ENCODE measurements at regions not wholly inside any gene's neighbourhood (a gene's known extent, or its start where the extent isn't known, plus 50 kb on each side); places are given as distances from the start of the nearest gene placed in this dataset.
A peak's percentile ranks its signal among the peaks of the same experiment; 100 is the strongest.
"Not testable (repeated sequence)": the region's sequence is repeated elsewhere in the genome, so short reads cannot be mapped to it uniquely, and the experiment has no call there.

DNA sequence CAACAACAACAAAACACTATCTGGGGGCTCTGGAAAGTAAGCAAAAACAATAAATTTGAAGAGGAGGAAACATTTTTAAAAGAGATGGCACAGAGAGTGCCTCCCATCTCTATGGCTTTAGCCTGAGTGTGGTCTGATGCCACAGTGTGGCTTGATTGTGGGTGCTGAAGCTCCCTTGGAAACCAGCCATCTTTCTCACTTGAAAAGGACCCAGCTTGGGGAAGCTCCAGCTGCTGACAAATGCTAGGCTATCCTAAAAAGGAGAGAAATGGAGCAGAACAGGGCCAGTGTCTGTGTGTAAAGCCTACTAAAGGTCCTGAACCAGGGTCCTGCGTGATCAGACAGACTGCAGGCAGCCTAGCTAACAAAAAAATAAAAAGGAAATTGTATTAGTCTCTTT, 642.0 kb upstream of the PTBP2 start:
- no peak overlapping the region for H3K4me3 ChIP-seq
- no peak overlapping the region for H3K27ac ChIP-seq

DNA sequence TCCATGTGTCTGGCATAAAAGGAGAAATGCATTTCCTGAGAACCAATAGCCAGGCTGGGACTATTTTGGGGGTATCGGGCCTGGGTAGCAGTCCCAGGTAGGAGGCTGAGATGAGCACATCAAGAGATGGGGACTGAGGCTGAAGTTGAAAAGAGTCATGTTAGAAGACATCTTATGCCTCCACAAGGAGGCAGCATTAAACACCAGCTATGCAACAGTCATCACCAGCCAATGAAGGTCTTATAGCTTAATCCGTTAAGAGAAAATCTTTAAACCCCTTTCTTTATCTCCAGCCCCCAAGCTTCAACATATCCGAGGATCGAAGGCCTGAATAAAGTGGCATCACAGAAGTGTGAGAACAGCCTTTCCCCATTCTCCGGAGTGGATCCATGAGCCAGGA, 640.7 kb upstream of the PTBP2 start:
- Histone ChIP-seq H3K4me3 (no peak overlapping the region), H3K27ac (no peak overlapping the region)

DNA sequence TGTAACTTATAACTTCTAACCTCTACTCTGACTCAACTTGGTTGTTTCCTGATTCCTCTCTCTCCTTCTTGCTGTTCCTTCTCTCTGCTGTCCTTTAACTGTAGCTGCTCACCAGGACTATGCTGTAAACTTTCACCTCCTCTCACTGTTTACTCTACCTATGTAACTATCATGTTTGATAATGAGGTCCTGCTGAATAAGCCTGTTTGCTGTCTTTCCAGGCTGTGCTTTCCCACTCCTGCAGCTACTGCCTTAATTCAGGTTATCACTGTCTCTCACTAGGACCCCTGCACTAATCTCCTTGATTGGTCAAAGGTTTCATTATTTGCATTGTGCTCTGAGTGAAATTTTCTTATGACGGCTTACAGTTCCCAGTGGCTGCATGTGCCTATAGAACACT, 633.9 kb upstream of the PTBP2 start:
- Histone ChIP-seq H3K27ac (no peak overlapping the region), H3K4me3 (no peak overlapping the region)

DNA sequence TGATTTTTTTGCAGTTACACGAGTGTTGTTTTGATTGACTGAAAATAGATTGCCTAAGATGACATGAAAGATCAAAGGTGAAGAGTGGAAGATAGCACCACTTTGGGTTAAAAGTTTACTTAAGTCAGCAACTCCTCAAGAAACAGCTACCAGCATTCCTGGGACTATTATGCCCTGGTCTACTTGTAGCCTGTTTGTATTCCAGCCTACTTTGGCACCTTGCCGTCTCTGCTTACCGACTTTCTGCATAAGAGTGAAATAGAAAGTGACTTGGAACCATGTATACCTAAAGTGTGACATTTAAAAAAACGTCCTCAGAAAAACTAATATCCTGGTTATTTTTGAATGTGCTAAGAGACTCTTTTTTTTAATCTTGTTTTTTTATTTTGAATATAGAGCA, 631.5 kb upstream of the PTBP2 start:
- no peak overlapping the region for H3K27ac ChIP-seq
- H3K4me3 ChIP-seq: no peak overlapping the region

DNA sequence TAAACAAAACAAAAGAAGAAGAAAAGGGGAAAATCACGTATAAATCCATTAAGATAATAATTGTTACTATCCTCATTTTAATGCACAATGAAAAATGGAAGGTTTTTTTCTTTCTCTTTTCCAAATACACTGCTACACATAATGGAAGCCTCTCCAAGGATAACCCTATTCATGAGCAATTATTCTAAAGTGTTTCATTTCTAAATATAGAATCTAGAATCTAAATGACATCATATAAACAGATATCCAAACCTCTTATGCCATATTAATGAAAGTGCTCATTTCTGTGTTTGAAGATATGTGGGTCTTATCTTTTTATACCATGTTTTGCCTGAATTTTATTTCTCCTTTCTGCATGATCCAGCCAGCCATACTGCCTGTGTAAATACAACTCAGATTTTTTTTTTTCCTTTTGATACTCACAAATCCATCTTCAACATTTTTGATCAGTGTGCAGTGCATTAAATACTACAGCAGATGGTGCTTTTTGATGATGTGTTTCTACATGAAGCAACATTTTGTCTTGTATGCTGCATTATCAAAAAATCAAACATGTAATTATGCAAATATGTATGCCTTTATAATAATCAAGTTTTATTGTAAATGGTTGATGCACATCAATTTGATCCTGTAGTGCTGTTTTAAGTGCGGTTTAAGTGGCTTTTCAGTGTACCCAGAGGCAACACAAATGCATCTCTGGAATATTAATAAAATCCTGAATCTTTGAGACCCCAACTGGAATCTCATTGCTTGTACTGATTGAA, 625.6 kb upstream of the PTBP2 start:
- Histone ChIP-seq H3K4me3 (no peak overlapping the region), H3K27ac (peak overlapping the region in 1 of 21 experiments; percentile 26)

DNA sequence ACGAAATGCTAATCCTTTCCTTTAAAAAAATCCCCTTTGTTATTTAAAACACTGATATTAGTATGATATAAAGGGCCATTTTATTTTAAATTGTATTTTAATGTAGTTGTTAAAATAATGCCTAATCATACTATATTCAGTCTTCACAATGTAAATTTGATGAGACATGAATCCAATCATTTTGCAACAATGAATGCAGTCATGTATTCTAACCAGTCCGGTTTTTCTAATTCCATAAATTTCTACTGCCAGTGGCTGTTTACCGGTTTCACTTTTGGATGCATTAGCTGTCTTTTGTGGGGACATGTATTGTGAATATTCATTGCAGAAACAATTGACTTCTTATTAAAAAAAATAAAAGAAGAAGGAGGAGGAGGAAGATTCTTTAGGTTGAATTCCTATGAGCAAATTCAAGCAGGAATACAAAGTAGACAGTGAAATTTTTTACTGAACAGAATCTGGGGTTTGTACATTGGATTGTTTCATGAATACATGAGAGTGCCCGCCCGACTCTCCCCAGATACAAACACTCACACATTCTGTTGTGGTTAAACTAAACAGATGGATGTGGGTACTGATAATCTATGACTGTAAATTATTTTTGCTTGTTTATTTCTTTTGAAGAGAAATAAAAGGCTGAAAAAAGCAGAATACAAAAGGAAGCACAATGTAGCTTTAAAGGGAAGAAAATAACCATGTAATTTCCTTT, 624.8 kb upstream of the PTBP2 start:
- H3K27ac ChIP-seq: peak overlapping the region in 5 of 21 experiments; percentile 11 to 52 (median 35)
- no peak overlapping the region for H3K4me3 ChIP-seq

DNA sequence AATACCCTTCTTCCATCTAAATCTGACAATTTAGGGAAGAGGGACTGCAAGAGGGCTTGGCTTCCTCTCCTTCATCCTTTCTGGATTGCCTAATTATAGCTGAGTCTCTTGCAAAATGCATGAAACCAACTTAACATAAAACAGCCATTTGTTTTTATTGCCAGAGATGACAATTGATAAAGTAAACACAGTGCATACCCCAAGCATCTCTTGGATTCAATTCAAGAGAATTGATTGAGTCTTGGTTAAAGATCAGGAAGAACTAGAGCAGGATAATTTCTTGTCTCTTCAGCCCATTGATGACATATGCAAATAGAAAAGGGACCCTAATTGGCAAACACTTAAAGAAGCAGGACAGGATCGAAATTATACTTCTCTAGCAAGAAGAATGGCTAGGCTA, 617.1 kb upstream of the PTBP2 start:
- Histone ChIP-seq H3K4me3 (no peak overlapping the region), H3K27ac (no peak overlapping the region)

DNA sequence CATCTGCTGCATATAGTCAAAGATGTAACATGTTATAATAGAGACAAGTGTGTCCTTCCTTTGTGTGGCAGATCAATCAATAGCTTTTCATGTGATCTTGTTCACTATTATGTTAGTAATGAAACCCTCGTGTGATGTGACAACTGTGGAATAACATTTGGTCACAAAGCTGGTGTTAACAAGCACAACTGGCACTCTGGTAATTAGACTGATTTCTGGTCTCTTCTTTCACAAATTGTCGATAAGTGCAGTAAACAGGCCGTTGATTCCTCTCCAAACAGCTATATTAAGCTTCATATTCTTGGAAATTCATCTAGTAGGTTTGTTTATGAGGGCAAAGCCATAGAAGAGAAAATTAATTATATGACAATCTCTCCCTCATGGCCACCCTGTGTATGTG, 616.7 kb upstream of the PTBP2 start:
- Histone ChIP-seq H3K27ac (no peak overlapping the region), H3K4me3 (no peak overlapping the region)

DNA sequence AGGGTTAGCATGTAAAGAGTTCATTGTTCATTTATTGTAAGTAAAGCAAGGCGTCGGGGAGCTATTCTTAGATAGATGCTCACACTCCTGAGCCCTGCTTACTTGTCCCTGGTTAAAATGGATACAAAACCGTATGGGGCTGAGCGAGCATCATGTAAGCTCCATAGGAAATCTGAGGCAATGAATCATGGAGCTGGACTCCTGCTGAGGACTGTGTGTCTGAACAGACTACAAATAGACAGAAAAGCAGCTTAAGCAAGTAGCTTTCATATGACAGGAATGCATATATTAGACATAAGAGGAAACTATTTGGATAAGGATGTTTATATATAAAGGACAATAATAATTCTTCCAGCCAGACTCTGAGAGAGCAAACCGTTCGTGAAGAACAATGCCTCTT, 604.9 kb upstream of the PTBP2 start:
- no peak overlapping the region for H3K27ac ChIP-seq
- no peak overlapping the region for H3K4me3 ChIP-seq

DNA sequence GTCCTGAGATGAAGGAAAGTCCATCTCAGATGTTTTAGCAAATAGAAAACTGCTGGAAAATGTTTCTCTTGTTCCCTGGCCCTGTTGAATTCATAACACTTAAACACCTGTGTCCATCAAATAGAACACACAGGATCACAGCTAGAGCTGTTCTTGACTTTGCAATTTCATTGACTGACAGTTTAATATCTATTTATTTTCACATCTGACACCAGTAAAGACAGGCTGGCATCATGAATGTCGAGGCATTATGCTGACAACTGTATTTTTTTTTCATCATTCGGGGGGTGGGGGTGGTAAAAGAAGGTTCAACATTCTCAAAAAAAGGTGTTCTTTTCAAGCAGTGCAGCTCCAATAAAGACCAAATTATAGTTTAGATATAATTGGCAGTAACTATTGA, 591.2 kb upstream of the PTBP2 start:
- Histone ChIP-seq H3K27ac (no peak overlapping the region), H3K4me3 (no peak overlapping the region)

DNA sequence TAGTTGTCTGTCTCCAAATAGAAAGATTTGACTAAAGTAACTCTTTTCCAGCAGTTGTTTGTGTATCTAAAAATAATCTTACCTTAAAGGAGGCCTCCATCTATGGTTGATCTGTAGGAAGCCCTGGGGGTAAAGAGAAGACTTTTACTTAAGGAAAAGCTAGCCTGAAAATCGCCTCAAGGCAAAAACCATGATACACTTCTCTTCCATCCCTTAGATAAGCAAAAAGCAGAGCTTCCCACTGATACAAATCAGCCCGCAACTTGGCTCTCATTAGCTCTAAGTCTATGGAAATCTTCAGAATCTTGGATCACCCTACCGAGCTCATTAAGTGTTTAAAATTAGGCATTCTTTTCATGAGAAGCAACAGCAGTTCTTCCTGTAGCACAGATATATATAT, 576.9 kb upstream of the PTBP2 start:
- Histone ChIP-seq H3K4me3 (no peak overlapping the region), H3K27ac (no peak overlapping the region)

DNA sequence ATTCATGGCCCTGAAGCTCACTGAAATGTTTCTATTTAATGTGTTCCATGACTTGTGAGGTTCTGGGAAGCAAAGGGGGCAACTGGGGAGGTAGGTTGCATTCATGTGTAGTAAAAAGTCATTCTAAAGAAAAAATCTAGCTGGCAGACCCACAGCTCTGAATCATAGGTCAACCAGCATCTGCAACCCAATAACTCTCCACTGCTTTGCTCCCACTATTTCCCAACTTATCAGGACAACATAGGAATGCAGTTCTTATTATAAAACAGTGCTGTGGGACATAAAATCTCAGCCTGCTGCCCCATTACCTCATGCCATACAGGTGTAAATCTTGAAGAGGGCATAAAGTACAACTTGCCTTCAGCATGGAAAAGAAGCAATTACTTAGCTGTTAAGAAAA, 576.1 kb upstream of the PTBP2 start:
- Histone ChIP-seq H3K27ac (no peak overlapping the region), H3K4me3 (no peak overlapping the region)

DNA sequence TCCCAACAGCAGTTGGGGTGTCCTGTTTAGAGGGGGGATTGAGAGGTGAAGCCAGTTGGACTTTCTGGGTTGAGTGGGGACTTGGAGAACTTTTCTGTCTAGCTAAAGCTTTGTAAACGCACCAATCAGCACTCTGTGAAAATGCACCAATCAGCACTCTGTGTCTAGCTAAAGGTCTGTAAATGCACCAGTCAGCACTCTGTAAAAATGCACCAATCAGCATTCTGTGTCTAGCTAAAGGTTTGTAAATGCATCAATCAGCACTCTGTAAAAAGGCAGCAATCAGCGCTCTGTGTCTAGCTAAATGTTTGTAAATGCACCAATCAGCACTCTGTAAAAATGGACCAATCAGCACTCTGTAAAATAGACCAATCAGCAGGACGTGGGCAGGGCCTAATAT, 568.6 kb upstream of the PTBP2 start:
- not testable (repeated sequence) for H3K27ac ChIP-seq, H3K4me3 ChIP-seq

DNA sequence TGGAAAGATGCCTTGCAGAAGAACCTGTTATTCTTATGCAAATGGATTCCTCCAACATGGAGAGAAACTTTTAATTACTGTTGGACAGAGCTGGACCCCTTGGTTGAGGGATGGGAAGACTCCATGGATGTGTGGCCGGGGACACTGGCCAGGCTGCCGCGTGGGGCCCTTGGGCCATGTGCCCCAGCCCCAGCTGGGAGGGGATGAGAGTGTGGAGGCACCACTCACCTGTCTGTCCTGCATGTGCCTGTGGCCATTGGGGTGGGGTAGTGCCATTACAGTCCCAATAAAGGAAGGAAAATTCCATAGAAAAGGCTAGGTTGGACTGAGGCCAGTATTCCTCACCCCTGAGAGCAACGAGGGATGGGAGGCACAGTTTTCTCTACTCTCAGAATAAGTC, 564.5 kb upstream of the PTBP2 start:
- no peak overlapping the region for H3K27ac ChIP-seq
- H3K4me3 ChIP-seq: no peak overlapping the region

DNA sequence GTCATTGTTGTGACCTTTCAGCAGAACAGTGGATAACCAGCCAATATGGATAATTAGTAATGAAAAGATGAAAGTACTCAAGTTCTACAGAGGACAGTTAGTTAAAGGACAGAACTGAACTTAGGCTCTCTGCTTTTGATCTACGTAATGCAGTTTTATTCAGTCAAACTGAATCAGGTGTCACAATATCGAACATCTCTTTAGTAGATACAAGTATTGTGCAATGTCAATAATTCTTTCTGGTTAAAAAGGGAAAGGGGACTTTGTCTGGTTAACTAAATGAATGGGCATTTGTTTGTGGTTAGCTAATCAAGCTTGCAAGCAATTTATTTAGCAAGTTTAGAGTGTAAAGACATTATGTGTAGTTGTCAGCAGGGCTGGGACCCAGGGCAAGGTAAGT, 562.2 kb upstream of the PTBP2 start:
- no peak overlapping the region for H3K27ac ChIP-seq
- no peak overlapping the region for H3K4me3 ChIP-seq

DNA sequence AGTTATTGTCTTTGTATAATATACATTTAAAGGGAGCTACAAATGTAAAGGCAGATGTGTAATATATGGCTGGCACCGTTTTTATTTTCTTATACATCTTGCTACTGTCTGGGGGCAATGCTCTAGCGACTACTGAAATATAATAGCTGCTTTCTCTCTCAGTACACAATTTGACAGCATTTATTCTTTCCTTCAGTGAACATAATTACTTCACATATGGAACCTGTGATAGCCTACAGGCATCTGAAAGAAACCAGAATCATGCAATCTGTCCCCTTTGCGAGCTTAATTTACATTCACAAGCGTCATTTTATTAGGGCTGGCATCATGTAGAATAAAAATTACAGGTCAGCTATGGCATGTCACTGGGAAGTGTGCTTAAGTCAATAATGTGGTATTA, 557.5 kb upstream of the PTBP2 start:
- H3K27ac ChIP-seq: no peak overlapping the region

DNA sequence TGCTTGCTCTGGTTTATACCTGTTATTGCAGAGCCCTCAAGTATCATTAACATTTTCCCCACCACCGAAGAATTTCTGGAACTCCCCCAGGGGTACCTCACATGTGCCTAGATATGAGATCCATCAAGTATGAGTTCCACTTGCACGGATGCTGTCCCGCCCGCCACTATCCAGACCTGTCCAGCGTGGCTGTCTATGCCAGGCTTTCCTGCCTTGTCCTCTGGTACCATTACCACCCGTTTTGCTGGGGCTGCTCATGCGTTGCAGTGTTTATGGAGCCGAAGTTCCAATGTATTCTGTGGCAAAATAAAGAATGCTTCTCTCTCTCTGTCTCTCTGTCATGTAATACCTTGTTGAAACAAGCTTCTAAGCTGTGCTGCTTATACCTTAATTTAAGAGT, 543.5 kb upstream of the PTBP2 start:
- Histone ChIP-seq H3K4me3 (no peak overlapping the region), H3K27ac (no peak overlapping the region)

More for the DNA sequence above, 557.5 kb upstream of the PTBP2 start:
- H3K4me3 ChIP-seq: no peak overlapping the region

DNA sequence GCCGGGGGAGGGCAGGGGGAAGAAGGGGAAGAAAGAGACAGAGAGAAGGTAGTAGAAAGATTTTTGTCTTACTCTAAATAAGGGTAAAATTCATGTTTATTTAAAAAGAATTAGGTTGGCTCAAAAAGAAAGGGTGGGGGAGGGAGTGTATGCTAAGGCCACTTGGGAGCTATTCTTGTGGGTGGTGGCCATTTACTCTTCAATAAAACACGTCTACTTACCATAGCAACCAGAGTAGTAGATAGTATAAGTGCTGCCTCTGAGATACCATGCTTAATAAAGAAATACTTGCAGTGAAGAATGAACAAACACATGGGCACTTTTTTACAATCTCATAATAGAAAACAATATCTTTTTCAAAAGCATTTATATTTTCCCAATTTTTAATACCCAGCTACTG, 538.1 kb upstream of the PTBP2 start:
- H3K27ac ChIP-seq: no peak overlapping the region
- H3K4me3 ChIP-seq: no peak overlapping the region

DNA sequence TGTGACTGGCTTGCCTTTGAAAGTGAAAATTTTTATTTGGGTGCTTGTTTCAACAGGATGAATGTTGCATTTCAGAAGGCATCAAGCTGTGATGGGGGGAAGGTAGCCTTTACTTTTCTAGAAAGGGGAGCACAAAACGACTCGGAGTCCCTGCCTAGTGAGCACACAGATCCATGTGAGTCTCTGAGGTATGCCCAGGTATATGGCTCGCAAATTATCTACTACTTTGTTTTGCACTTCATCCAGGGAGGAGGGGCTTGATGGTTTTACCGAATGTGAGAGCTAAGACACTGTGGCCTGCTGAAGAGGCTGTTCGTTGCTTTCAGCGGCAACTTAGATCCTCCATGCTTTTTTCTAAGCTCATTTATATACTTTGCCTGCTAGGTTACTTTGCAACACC, 537.7 kb upstream of the PTBP2 start:
- H3K4me3 ChIP-seq: no peak overlapping the region
- H3K27ac ChIP-seq: no peak overlapping the region

DNA sequence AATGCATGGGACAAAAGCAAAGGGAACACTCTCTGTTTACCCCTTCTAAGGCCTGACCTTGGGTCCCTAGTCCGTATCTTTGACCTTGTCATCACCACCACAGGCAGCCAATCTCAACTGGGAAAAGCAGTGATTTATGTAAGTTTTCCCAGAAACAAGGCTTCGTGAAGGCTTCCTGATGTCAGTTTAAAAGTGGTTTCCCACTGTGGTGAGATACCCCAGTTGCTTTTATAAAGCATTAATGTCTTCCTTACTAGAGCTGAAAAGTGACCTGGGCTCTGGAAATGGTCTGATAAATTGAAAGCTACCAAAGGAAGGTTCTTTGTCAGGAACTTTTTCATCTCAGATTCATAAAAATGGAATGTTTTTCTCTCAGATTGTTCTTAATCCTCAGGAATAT, 536.4 kb upstream of the PTBP2 start:
- H3K4me3 ChIP-seq: no peak overlapping the region

DNA sequence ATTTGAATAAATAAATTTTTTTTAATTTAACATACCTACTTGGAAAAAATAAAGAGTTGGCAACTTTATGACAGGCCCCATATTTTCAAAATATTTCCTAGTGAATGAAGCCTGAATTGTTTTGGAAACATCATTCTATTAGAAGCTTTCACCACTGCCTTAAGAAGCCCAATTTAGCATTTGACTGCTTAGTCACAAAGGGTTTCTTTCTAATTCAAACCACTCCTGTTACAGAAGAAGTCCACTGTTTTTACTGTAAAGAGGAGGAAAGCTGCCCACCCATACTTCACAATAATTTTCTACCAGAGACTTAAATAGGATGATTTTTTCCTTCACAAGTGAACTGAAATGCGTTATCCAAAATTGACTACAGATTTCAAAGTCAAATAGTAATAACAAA, 534.6 kb upstream of the PTBP2 start:
- Histone ChIP-seq H3K4me3 (no peak overlapping the region), H3K27ac (no peak overlapping the region)

More for the DNA sequence above, 536.4 kb upstream of the PTBP2 start:
- no peak overlapping the region for H3K27ac ChIP-seq

DNA sequence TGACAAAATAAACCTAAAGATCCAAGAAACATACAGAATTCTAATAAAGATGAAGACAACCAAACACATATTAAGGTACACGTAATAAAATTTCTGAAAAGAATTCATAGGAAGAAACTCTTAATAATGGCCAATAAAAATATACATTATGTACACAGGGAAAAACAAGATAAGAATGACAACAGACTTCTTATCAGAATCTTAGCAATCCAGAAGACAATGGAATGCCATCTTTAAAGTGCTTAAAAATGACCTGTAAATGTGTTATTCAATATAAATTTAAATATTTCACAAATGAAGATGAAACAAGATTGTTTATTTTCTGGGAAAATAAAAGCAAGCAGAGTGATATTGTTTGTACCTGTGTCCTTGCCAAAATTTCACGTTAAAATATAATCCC, 530.4 kb upstream of the PTBP2 start:
- H3K4me3 ChIP-seq: no peak overlapping the region
- no peak overlapping the region for H3K27ac ChIP-seq

Data from skin epidermis (tissue), 12 donors.